Memory B cell (primary cell): ENCODE measurements at regions not wholly inside any gene's neighbourhood (a gene's known extent, or its start where the extent isn't known, plus 50 kb on each side); places are given as distances from the start of the nearest gene placed in this dataset.
A peak's percentile ranks its signal among the peaks of the same experiment; 100 is the strongest.
"Not testable (repeated sequence)": the region's sequence is repeated elsewhere in the genome, so short reads cannot be mapped to it uniquely, and the experiment has no call there.

Source experiments
- ATAC-seq: fragments of 150-1000 bp; cut with Tn5 transposase; 2 replicates; pipeline ENCODE4 v1.10.0; 2021; ENCODE audit warnings: low read depth, mild to moderate bottlenecking, moderate library complexity
- DNase-seq, 2 donors: peaks; one replicate each; pipeline ENCODE4 v3.0.0; 2022; ENCODE audit warnings: low spot score in 2 of 2
- H3K27ac Mint-ChIP-seq: one replicate; pipeline ENCODE4 v1.8.0; 2022; ENCODE audit warnings: mild to moderate bottlenecking, moderate library complexity, mixed read lengths
- H3K27me3 Mint-ChIP-seq: one replicate; pipeline ENCODE4 v1.8.0; 2022; ENCODE audit warnings: mixed read lengths
- H3K36me3 Mint-ChIP-seq: one replicate; pipeline ENCODE4 v1.8.0; 2022; ENCODE audit warnings: mild to moderate bottlenecking, mixed read lengths
- H3K4me1 Mint-ChIP-seq: one replicate; pipeline ENCODE4 v1.8.0; 2022; ENCODE audit warnings: mixed read lengths
- H3K4me3 Mint-ChIP-seq: one replicate; pipeline ENCODE4 v1.8.0; 2022; ENCODE audit warnings: mild to moderate bottlenecking, moderate library complexity, mixed read lengths
- H3K9me3 Mint-ChIP-seq: one replicate; pipeline ENCODE4 v1.8.0; 2022; ENCODE audit warnings: mixed read lengths

- peak overlapping the region; percentile 29 for H3K4me3 Mint-ChIP-seq
Observed at GRCh38 chr2:224650815-224651439, 65.2 kb downstream of the CCDC195 start.

GRCh38 chr2:224647684-224648083 lies 62.5 kb upstream of the CUL3 start:
- not testable (repeated sequence) for H3K27ac Mint-ChIP-seq, H3K27me3 Mint-ChIP-seq, ATAC-seq, DNase-seq, H3K9me3 Mint-ChIP-seq, H3K36me3 Mint-ChIP-seq, H3K4me3 Mint-ChIP-seq
- peaks cover 19% of the 10 kb centered on the region for H3K4me1 Mint-ChIP-seq

More at GRCh38 chr2:224650815-224651439, 65.2 kb downstream of the CCDC195 start:
- DNase-seq, result peak in 1 of 2 donors; percentile 54
- Mint-ChIP-seq H3K27me3 (no peaks in the 10 kb centered on the region), H3K4me1 (peaks cover 12% of the 10 kb centered on the region), H3K9me3 (no peaks in the 10 kb centered on the region), H3K27ac (no peak overlapping the region), H3K36me3 (no peaks in the 10 kb centered on the region)
- peak; percentile 70 for ATAC-seq

GRCh38 chr2:224646242-224646846 lies 61.2 kb upstream of the CUL3 start:
- ATAC-seq, result peak; percentile 85
- H3K9me3 Mint-ChIP-seq, result no peaks in the 10 kb centered on the region
- DNase-seq, result peak in 1 of 2 donors; percentile 48

DNA sequence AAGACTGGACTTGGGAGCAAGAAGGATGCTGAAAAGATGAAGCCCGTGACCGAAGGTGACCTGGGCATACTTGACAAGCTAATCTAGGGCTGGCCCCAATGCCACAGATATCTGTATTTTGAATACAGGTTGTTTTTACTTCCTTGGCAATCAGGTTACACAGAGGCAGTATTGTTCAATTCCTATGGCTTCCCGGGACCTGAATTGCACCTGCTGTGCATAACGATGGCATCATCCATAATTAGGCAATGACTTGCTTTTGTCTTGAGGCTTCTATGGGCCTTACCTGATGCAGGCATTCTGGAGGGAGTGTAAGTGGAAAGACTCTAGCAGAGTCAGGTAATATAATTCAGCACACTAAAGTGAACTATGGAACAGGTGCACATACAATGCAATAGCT lies 60.6 kb upstream of the CUL3 start:
- Mint-ChIP-seq H3K4me3 (no peak overlapping the region), H3K27me3 (no peaks in the 10 kb centered on the region), H3K27ac (peak overlapping the region; percentile 21), H3K36me3 (no peaks in the 10 kb centered on the region), H3K4me1 (peaks cover 21% of the 10 kb centered on the region), H3K9me3 (no peaks in the 10 kb centered on the region)
- DNase-seq (no peak), ATAC-seq (no peak)

More at GRCh38 chr2:224646242-224646846, 61.2 kb upstream of the CUL3 start:
- H3K27me3 Mint-ChIP-seq, result no peaks in the 10 kb centered on the region
- H3K4me3 Mint-ChIP-seq, result no peak overlapping the region
- peaks cover 23% of the 10 kb centered on the region for H3K4me1 Mint-ChIP-seq
- no peak overlapping the region for H3K27ac Mint-ChIP-seq
- no peaks in the 10 kb centered on the region for H3K36me3 Mint-ChIP-seq

- H3K27ac Mint-ChIP-seq, result no peak overlapping the region
- no peaks in the 10 kb centered on the region for H3K27me3 Mint-ChIP-seq
- no peak overlapping the region for H3K4me3 Mint-ChIP-seq
- peaks cover 21% of the 10 kb centered on the region for H3K4me1 Mint-ChIP-seq
- no peaks in the 10 kb centered on the region for H3K36me3 Mint-ChIP-seq
- H3K9me3 Mint-ChIP-seq, result peaks cover 2% of the 10 kb centered on the region
- DNase-seq (no peak), ATAC-seq (no peak)
Observed at GRCh38 chr2:224640679-224641078, 55.5 kb upstream of the CUL3 start.

DNA sequence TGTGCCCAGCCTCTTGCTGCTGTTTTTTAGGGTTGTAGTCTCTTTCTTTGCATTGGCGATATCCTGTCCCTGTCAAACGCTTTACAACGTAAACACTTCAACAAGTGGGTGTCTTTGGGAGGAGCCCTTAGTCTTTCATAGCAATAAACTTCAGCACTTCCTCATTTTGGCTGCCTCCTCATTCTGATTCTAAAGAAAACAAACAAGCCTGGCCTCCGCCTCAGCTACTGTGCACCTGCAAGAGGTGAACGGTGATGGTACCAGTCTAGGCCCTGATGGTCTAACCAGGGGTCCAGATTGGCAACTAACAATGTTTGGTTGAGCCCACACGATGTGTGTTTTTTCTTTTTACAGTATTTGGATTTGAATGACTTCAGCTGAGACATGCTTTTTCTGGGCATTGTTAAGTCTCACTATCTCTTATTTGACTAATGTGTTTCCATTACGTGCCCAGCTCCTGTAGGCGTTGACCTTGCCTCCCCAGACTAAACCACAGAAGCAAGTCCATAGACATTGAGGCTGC lies 53.2 kb upstream of the CUL3 start:
- H3K27me3 Mint-ChIP-seq, result no peaks in the 10 kb centered on the region
- ATAC-seq (peak; percentile 97), DNase-seq (peak; percentile 26 to 43)
- H3K4me3 Mint-ChIP-seq, result peak overlapping the region; percentile 33
- H3K36me3 Mint-ChIP-seq, result no peaks in the 10 kb centered on the region
- H3K27ac Mint-ChIP-seq, result peak overlapping the region; percentile 96
- peaks cover 18% of the 10 kb centered on the region for H3K4me1 Mint-ChIP-seq
- H3K9me3 Mint-ChIP-seq, result peaks cover 2% of the 10 kb centered on the region
